GM10266 (cell line): ENCODE measurements at regions not wholly inside any gene's neighbourhood (a gene's known extent, or its start where the extent isn't known, plus 50 kb on each side); places are given as distances from the start of the nearest gene placed in this dataset.

Experiments used
- DNase-seq: peaks from one replicate; pipeline ENCODE4 v3.0.0; 2012; ENCODE audit errors: extremely low spot score
- CTCF ChIP-seq: IDR thresholded peaks from 2 replicates; pipeline ENCODE4 v1.5.1; 2012; ENCODE audit warnings: mild to moderate bottlenecking, low read depth; ENCODE audit not compliant: control insufficient read depth, insufficient read depth; ENCODE audit errors: missing control alignments

GRCh38 chr12:71236133-71236660, 78.4 kb upstream of the TSPAN8 start:
- DNase-seq, result no peak

GRCh38 chr12:71233083-71233482, 75.3 kb upstream of the TSPAN8 start:
- no peak for TF ChIP-seq CTCF
- DNase-seq, result no peak

More at GRCh38 chr12:71236133-71236660, 78.4 kb upstream of the TSPAN8 start:
- TF ChIP-seq CTCF, result no peak

- no peak for TF ChIP-seq CTCF
- no peak for DNase-seq
Observed at GRCh38 chr12:71230542-71230941, 72.7 kb upstream of the TSPAN8 start.

- DNase-seq, result no peak
Observed at GRCh38 chr12:71223139-71223538, 65.3 kb upstream of the TSPAN8 start.

GRCh38 chr12:71222436-71222835, 64.6 kb upstream of the TSPAN8 start:
- DNase-seq, result no peak
- no peak for TF ChIP-seq CTCF

More at GRCh38 chr12:71223139-71223538, 65.3 kb upstream of the TSPAN8 start:
- TF ChIP-seq CTCF, result no peak

GRCh38 chr12:71220260-71220659, 62.5 kb upstream of the TSPAN8 start:
- TF ChIP-seq CTCF, result no peak
- no peak for DNase-seq

- no peak for TF ChIP-seq CTCF
- no peak for DNase-seq
Observed at GRCh38 chr12:71219224-71219623, 61.4 kb upstream of the TSPAN8 start.
